IMR-90 (cell line): ENCODE measurements at regions not wholly inside any gene's neighbourhood (a gene's known extent, or its start where the extent isn't known, plus 50 kb on each side); places are given as distances from the start of the nearest gene placed in this dataset.

ENCODE experiments used
- ATAC-seq: fragments of 200-7000 bp; cut with Tn5 transposase; 2 replicates; pipeline ENCODE4 v1.9.1; 2020; ENCODE audit warnings: low read depth, mild to moderate bottlenecking, moderate library complexity
- BruUV-seq: library from RNA; stranded (reverse); fragments of 400-500 nt; replicated peaks from 2 replicates; lab custom pipeline; 2021; lab: Mats Ljungman, UMichigan
- CTCF ChIA-PET: fragments of 300-600 bp; formaldehyde crosslinking; extraction: SDS; loops from one replicate; lab custom pipeline; 2021; ENCODE audit warnings: antibody characterized with exemption; lab: Yijun Ruan, JAX
- POLR2A ChIA-PET: fragments of 300-600 bp; sonication (Branson Sonifier 250); formaldehyde crosslinking; loops from one replicate; lab custom pipeline; 2022; ENCODE audit warnings: antibody characterized with exemption; ENCODE audit not compliant: unreplicated experiment; lab: Charles Lee
- DNase-seq: peaks from one replicate; pipeline ENCODE4 v3.0.0; 2013
- H2AFZ ChIP-seq: replicated peaks from 2 replicates; pipeline ENCODE3; 2013; ENCODE audit warnings: low read length, mild to moderate bottlenecking; ENCODE audit not compliant: poor library complexity
- H2AK5ac ChIP-seq: 2 replicates; pipeline ENCODE4 v1.6.1; 2013; ENCODE audit warnings: low read depth, low read length, inconsistent platforms
- H2AK9ac ChIP-seq: replicated peaks from 2 replicates; pipeline ENCODE3; 2013; ENCODE audit warnings: mild to moderate bottlenecking, low read depth, low read length, moderate library complexity; ENCODE audit not compliant: poor library complexity
- H2BK120ac ChIP-seq: 2 replicates; pipeline ENCODE4 v1.6.1; 2013; ENCODE audit warnings: low read depth, low read length, inconsistent platforms
- H2BK15ac ChIP-seq: 3 replicates; pipeline ENCODE4 v1.6.1; 2013; ENCODE audit warnings: low read depth, low read length, inconsistent platforms
- H2BK20ac ChIP-seq: 2 replicates; pipeline ENCODE4 v1.6.1; 2013; ENCODE audit warnings: low read depth, mild to moderate bottlenecking, inconsistent platforms, low read length, moderate library complexity
- H2BK5ac ChIP-seq: 2 replicates; pipeline ENCODE4 v1.6.1; 2013; ENCODE audit warnings: mild to moderate bottlenecking, low read depth, low read length, inconsistent platforms; ENCODE audit not compliant: poor library complexity, severe bottlenecking
- H3K14ac ChIP-seq: replicated peaks from 2 replicates; pipeline ENCODE4 v1.6.1; 2013; ENCODE audit warnings: low read depth, low read length, inconsistent platforms
- H3K18ac ChIP-seq: 2 replicates; pipeline ENCODE4 v1.6.1; 2013; ENCODE audit warnings: low read depth, low read length, control low read depth
- H3K23ac ChIP-seq: 2 replicates; pipeline ENCODE4 v1.6.1; 2013; ENCODE audit warnings: low read depth, low read length, inconsistent platforms
- H3K27ac ChIP-seq: 2 replicates; pipeline ENCODE4 v1.5.1; 2013; ENCODE audit warnings: mild to moderate bottlenecking, control low read depth, low read length; ENCODE audit not compliant: insufficient read depth
- H3K27me3 ChIP-seq: 2 replicates; pipeline ENCODE4 v1.6.1; 2013; ENCODE audit warnings: low read length; ENCODE audit not compliant: control insufficient read depth, insufficient read depth
- H3K36me3 ChIP-seq: 2 replicates; pipeline ENCODE4 v1.6.1; 2013; ENCODE audit warnings: low read length, mixed read lengths; ENCODE audit not compliant: control insufficient read depth, insufficient read depth
- H3K4ac ChIP-seq: 2 replicates; pipeline ENCODE4 v1.6.1; 2013; ENCODE audit warnings: low read depth, low read length, inconsistent platforms
- H3K4me1 ChIP-seq: 2 replicates; pipeline ENCODE4 v1.6.1; 2013; ENCODE audit warnings: low read length, mixed read lengths; ENCODE audit not compliant: control insufficient read depth, insufficient read depth
- H3K4me2 ChIP-seq: 2 replicates; pipeline ENCODE4 v1.6.1; 2013; ENCODE audit warnings: low read depth, mild to moderate bottlenecking, control low read depth, low read length, moderate library complexity
- H3K4me3 ChIP-seq: 2 replicates; pipeline ENCODE4 v1.5.1; 2013; ENCODE audit warnings: low read depth, mild to moderate bottlenecking, control low read depth, low read length, moderate library complexity; ENCODE audit not compliant: insufficient read depth
- H3K56ac ChIP-seq: 2 replicates; pipeline ENCODE4 v1.6.1; 2013; ENCODE audit warnings: low read length, inconsistent platforms; ENCODE audit not compliant: insufficient read depth; ENCODE audit errors: extremely low read depth
- H3K79me1 ChIP-seq, 2 experiments: 2 replicates each; pipeline ENCODE4 v1.6.1; 2013; ENCODE audit warnings: low read length in 2 of 2, inconsistent platforms in 1 of 2, low read depth in 1 of 2
- H3K9ac ChIP-seq: 2 replicates; pipeline ENCODE4 v1.6.1; 2013; ENCODE audit warnings: low read depth, low read length, control low read depth
- H3K9me1 ChIP-seq: 2 replicates; pipeline ENCODE4 v1.6.1; 2013; ENCODE audit warnings: low read length, inconsistent platforms; ENCODE audit not compliant: insufficient read depth
- H3K9me3 ChIP-seq: 2 replicates; pipeline ENCODE4 v1.6.1; 2013; ENCODE audit warnings: low read length; ENCODE audit not compliant: control insufficient read depth, insufficient read depth
- H4K20me1 ChIP-seq: 2 replicates; pipeline ENCODE4 v1.6.1; 2013; ENCODE audit warnings: low read length, inconsistent platforms; ENCODE audit not compliant: insufficient read depth
- H4K5ac ChIP-seq: 2 replicates; pipeline ENCODE4 v1.6.1; 2013; ENCODE audit warnings: mild to moderate bottlenecking, low read depth, low read length, control low read depth
- H4K8ac ChIP-seq, 2 experiments: 2 replicates each; pipeline ENCODE4 v1.6.1; 2013; ENCODE audit warnings: low read depth in 2 of 2, low read length in 2 of 2, control low read depth in 1 of 2, inconsistent platforms in 1 of 2
- H4K91ac ChIP-seq: 2 replicates; pipeline ENCODE4 v1.6.1; 2013; ENCODE audit warnings: low read depth, low read length, inconsistent platforms; ENCODE audit not compliant: insufficient read depth
- BHLHE40 ChIP-seq: fragments of 150-350 bp; IDR thresholded peaks from 2 replicates; pipeline ENCODE4 v1.6.1; 2016; ENCODE audit warnings: mild to moderate bottlenecking, low read depth, low read length
- CEBPB ChIP-seq: IDR thresholded peaks from 2 replicates; pipeline ENCODE4 v1.6.1; 2012; ENCODE audit warnings: low read depth, low read length, improper control_type of control experiment
- CHD1 ChIP-seq: IDR thresholded peaks from 2 replicates; pipeline ENCODE4 v1.6.1; 2012; ENCODE audit warnings: low read depth, low read length, improper control_type of control experiment
- CTCF ChIP-seq: conservative IDR thresholded peaks from 2 replicates; pipeline ENCODE4 v1.5.1; 2012; ENCODE audit warnings: mild to moderate bottlenecking, low read depth, low read length, improper control_type of control experiment
- ELK1 ChIP-seq: fragments of 150-350 bp; IDR thresholded peaks from 2 replicates; pipeline ENCODE4 v1.6.1; 2016; ENCODE audit warnings: low read depth, mild to moderate bottlenecking, low read length, moderate library complexity, borderline replicate concordance
- FOS ChIP-seq: fragments of 150-350 bp; IDR thresholded peaks from 2 replicates; pipeline ENCODE4 v1.6.1; 2016; ENCODE audit warnings: low read depth, low read length
- MAFK ChIP-seq: IDR thresholded peaks from 2 replicates; pipeline ENCODE4 v1.6.1; 2012; ENCODE audit warnings: low read depth, low read length, improper control_type of control experiment
- MAZ ChIP-seq: IDR thresholded peaks from 2 replicates; pipeline ENCODE4 v1.6.1; 2012; ENCODE audit warnings: low read depth, mild to moderate bottlenecking, low read length, improper control_type of control experiment, moderate library complexity, borderline replicate concordance
- MXI1 ChIP-seq: IDR thresholded peaks from 2 replicates; pipeline ENCODE4 v1.6.1; 2012; ENCODE audit warnings: low read depth, mild to moderate bottlenecking, low read length, moderate library complexity, borderline replicate concordance
- NFE2L2 ChIP-seq: fragments of 150-350 bp; IDR thresholded peaks from 2 replicates; pipeline ENCODE4 v1.6.1; 2016; ENCODE audit warnings: low read depth, mild to moderate bottlenecking, low read length
- POLR2A ChIP-seq: IDR thresholded peaks from 2 replicates; pipeline ENCODE4 v1.6.1; 2012; ENCODE audit warnings: mild to moderate bottlenecking, low read depth, low read length
- RAD21 ChIP-seq: IDR thresholded peaks from 2 replicates; pipeline ENCODE4 v1.6.1; 2012; ENCODE audit warnings: low read length, improper control_type of control experiment
- RCOR1 ChIP-seq: IDR thresholded peaks from 2 replicates; pipeline ENCODE4 v1.6.1; 2012; ENCODE audit warnings: mild to moderate bottlenecking, low read length, improper control_type of control experiment; ENCODE audit not compliant: insufficient replicate concordance
- RFX5 ChIP-seq: IDR thresholded peaks from 2 replicates; pipeline ENCODE4 v1.8.0; 2012; ENCODE audit warnings: low read depth, mild to moderate bottlenecking, low read length, moderate library complexity
- SMC3 ChIP-seq: fragments of 150-350 bp; IDR thresholded peaks from 2 replicates; pipeline ENCODE4 v1.6.1; 2016; ENCODE audit warnings: low read depth, mild to moderate bottlenecking, antibody characterized with exemption, low read length, moderate library complexity
- USF2 ChIP-seq: fragments of 150-350 bp; IDR thresholded peaks from 2 replicates; pipeline ENCODE4 v1.6.1; 2017; ENCODE audit warnings: mild to moderate bottlenecking, antibody characterized with exemption, low read length, low read depth
- dilution Hi-C: fragments of 300-500 bp; cut with HindIII; formaldehyde crosslinking; loops from one replicate; pipeline ENCODE4 v1.14.3; 2018; ENCODE audit warnings: low sequenced_read_pairs; ENCODE audit not compliant: unreplicated experiment
- in situ Hi-C: fragments of 300-500 bp; cut with MboI; formaldehyde crosslinking; loops from 3 replicates; pipeline ENCODE4 v1.14.3; 2019; ENCODE audit warnings: low sequenced_read_pairs, inconsistent platforms, mixed read lengths
- intact Hi-C: fragments of 100-400 bp; cut with micrococcal nuclease; formaldehyde crosslinking; loops from 2 replicates; pipeline ENCODE4 v1.10.0; 2022

GRCh38 chr2:49294225-49294624, 139.9 kb upstream of the FSHR start:
- no peak overlapping the region for H2BK20ac ChIP-seq
- H3K27ac ChIP-seq, result no peak overlapping the region
- H3K9me1 ChIP-seq, result no peaks in the 10 kb centered on the region
- H3K36me3 ChIP-seq, result no peaks in the 10 kb centered on the region
- no peak overlapping the region for H3K14ac ChIP-seq
- H4K5ac ChIP-seq, result no peak overlapping the region
- H2BK15ac ChIP-seq, result no peak overlapping the region
- H4K8ac ChIP-seq, result no peak overlapping the region
- H2BK120ac ChIP-seq, result no peak overlapping the region
- dilution Hi-C loops, result no loop called here
- H3K4ac ChIP-seq, result no peak overlapping the region
- no peak overlapping the region for H3K56ac ChIP-seq
- H4K91ac ChIP-seq, result no peak overlapping the region
- ChIA-PET CTCF (interaction anchor here (1.2 kb wide), 1 partner anchor 13 kb away, joined by 3 read pairs; no protein-coding TSS in a partner anchor), POLR2A (no interaction called here)
- intact Hi-C loops, result no loop called here
- no peak overlapping the region for H3K23ac ChIP-seq
- in situ Hi-C loops, result no loop called here
- H4K20me1 ChIP-seq, result no peaks in the 10 kb centered on the region
- H3K18ac ChIP-seq, result no peak overlapping the region
- no peak overlapping the region for H2AK9ac ChIP-seq
- H3K79me1 ChIP-seq, result no peaks in the 10 kb centered on the region
- no peaks in the 10 kb centered on the region for H3K27me3 ChIP-seq
- TF ChIP-seq CHD1, result no peak
- no peak for TF ChIP-seq MXI1
- TF ChIP-seq RAD21, result no peak
- no peak for TF ChIP-seq ELK1
- no peak for TF ChIP-seq CEBPB
- TF ChIP-seq POLR2A, result no peak
- no peak for TF ChIP-seq FOS
- TF ChIP-seq SMC3, result no peak
- TF ChIP-seq CTCF, result no peak
- no peak for TF ChIP-seq MAZ
- no peak for TF ChIP-seq RFX5
- no peak for TF ChIP-seq BHLHE40
- TF ChIP-seq MAFK, result no peak
- no peak for TF ChIP-seq NFE2L2
- no peak for TF ChIP-seq RCOR1
- no peak for TF ChIP-seq USF2
- peaks cover 5% of the 10 kb centered on the region for H3K9me3 ChIP-seq
- H3K9ac ChIP-seq, result no peak overlapping the region
- no peak overlapping the region for H2BK5ac ChIP-seq
- H3K4me3 ChIP-seq, result no peak overlapping the region
- H2AFZ ChIP-seq, result no peak overlapping the region
- no peak overlapping the region for H3K4me2 ChIP-seq
- DNase-seq (no peak), ATAC-seq (no peak)
- BruUV-seq, result no TSS peak
- no peaks in the 10 kb centered on the region for H3K4me1 ChIP-seq
- no peak overlapping the region for H2AK5ac ChIP-seq
